AG20443 (cell line): ENCODE measurements at regions not wholly inside any gene's neighbourhood (a gene's known extent, or its start where the extent isn't known, plus 50 kb on each side); places are given as distances from the start of the nearest gene placed in this dataset.

ENCODE experiments used
- DNase-seq: peaks from one replicate; pipeline ENCODE4 v3.0.0; 2012; ENCODE audit warnings: low spot score, mixed read lengths

- no peak for DNase-seq
Observed at GRCh38 chr12:89098441-89099112, 253.7 kb downstream of the DUSP6 start.

DNA sequence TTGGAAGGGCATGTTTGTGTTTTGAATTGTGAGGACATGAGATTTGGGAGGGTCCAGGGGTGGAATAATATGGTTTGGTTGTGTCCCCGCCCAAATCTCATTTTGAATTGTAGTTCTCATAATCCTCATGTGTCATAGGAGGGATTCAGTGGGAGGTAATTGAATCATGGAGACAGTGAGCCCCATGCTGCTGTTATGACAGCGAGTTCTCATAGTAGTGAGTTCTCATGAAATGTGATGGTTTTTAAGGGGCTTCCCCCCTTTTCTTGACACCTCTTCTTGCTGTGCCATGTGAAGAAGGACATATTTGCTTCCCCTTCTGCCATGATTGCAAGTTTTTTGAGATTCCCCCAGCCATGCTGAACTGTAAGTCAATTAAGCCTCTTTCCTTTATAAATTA, 260.0 kb downstream of the DUSP6 start:
- DNase-seq = no peak

DNA sequence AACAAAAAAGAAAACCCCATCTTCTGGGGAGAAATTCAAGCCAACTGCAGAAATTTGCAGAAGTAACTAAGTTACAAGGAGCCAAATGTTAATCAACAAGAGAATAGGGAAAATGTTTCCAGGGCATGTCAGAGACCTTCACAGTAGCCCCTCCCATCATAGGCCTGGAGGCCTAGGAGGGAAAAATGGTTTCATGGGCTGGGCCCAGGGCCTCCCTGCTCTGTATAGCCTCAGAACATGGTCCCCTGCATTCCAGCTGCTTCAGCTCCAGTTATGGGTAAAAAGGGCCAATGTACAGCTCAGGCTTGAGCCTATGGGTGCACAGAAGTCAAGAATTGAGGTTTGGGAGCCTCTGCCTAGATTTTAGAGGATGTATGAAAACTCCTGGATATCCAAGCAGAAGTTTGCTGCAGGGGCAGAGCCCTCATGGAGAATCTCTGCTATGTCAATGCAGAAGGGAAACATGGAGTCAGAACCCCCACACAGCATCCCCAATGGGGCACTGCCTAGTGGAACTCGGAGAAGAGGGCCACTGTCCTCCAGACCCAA, 260.9 kb downstream of the DUSP6 start:
- DNase-seq = no peak

- DNase-seq = no peak
Observed at GRCh38 chr12:89089264-89089663, 263.0 kb downstream of the DUSP6 start.

- DNase-seq = no peak
Observed at GRCh38 chr12:89087876-89088275, 264.4 kb downstream of the DUSP6 start.

DNA sequence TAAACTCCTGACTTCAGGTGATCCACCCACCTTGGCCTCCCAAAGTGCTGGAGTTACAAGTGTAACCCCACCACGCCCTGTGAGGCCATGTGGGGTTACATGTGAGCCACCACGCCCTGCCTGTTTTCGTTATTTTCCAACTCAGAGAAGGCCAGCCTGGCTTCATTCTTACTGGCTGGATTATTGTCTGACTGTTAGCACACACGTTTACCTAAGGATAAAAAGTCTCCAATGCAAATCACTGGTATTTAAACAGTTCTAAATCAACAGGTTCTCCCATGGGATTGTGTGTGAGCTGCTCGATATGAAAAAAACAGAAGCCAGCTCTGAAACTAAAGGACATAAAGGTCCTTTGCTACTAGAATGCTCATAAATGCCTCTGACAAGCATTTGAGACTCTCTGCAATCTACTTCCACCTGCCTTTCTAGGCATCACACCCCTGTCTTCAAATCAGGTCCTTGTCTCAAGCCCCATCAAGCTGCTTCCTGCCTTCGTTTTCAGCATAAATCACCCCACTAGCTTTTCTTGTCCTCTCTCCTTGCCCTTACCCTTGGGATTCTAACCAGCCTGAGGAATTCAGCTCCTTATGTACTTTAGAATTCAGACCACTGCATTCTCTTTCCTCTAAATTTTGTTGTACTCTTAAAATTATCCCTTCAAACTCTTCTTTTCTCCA, 265.0 kb downstream of the DUSP6 start:
- no peak for DNase-seq

- no peak for DNase-seq
Observed at GRCh38 chr12:89085421-89085820, 266.9 kb downstream of the DUSP6 start.

DNA sequence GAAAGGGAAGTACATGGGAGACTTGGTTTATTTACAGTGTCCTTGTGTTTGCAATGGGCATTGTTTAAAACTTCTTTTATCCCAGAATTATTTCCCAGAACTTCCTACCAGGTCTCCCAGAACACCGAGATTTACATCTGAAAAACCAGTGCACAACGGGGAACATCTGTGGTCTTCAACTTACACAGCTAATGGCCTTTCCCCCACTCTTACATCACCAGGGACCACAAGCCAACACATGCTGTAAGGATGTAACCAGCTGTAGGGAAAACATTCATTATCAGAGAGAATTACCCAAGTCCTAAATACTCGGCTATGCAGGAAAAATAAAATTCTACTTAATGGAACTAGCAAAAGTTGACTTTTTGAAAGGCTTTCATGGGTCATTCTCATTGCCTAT, 267.6 kb downstream of the DUSP6 start:
- DNase-seq = no peak

GRCh38 chr12:89083491-89083890, 268.8 kb downstream of the DUSP6 start:
- no peak for DNase-seq

DNA sequence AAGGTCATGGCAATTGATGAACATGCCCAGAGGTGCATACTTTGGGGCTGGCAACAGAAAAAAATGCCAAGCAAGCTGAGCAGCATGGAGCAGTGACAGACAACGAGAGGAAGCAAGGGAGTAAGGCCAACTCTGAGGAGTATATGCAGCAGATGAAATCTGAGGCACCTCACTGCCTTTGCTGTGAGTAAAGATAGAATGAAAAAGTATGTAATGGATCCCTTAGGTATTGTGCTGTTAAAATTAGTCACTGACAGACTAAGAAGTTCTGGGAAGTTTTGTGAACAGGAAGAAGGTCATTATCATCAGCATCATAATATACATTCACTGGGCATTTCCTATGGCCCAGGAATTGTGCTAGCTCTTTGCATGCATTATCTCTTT, 269.9 kb downstream of the DUSP6 start:
- no peak for DNase-seq

GRCh38 chr12:89081719-89082369, 270.5 kb downstream of the DUSP6 start:
- DNase-seq = no peak

GRCh38 chr12:89080793-89081465, 271.4 kb downstream of the DUSP6 start:
- no peak for DNase-seq

DNA sequence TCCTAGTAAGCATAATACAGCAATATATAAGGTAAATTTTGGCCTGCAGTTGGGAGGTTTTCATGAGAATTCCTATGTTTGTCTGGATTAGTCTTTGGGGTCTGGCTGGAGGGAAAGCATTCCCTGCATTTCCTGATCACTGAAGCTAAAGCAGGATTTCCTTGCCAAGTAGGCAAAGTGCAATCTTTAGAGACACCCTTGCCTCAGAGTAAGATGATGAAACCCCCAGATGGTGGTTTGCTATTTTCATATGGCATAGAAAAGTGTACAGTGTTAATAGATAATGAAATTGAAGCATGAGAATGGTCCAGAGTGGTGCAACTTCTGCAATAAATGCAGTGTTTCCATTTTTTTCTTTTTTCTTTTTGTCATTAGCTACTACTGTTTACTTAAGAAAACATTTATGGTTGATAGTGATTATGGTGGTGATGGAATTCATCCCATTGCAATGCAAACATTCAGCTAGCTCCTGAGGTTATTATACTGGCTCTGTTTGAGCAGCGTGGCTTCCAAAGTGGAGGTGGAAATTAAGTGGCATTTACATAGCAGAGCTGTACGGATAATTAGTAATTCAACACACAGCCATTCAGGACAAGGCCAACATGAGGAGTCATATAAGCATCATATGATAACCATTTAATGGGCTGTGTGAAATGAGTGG, 276.3 kb downstream of the DUSP6 start:
- DNase-seq = no peak

DNA sequence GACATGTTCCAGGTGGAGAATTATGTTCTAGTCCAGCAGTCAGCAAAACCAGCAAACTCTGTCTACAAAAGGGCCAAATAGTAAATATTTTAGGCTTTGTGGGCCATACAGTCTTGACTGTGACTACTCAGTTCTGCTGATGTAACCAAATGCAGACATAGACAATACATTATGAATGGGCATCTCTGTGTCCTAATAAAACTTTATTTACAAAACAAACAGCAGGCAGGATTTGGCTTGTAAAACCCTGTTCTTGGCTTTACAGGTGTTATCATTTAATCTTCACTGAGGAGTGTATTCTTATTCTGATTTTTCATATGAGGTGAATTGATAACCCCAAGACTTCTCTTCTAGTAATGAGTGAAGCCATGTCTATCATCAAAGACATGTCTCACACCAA, 278.6 kb downstream of the DUSP6 start:
- no peak for DNase-seq

- DNase-seq = peak; percentile 51
Observed at GRCh38 chr12:89073027-89073398, 279.3 kb downstream of the DUSP6 start.

- DNase-seq = no peak
Observed at GRCh38 chr12:89072294-89073026, 279.8 kb downstream of the DUSP6 start.

GRCh38 chr12:89070603-89071002, 281.7 kb downstream of the DUSP6 start:
- DNase-seq = no peak

DNA sequence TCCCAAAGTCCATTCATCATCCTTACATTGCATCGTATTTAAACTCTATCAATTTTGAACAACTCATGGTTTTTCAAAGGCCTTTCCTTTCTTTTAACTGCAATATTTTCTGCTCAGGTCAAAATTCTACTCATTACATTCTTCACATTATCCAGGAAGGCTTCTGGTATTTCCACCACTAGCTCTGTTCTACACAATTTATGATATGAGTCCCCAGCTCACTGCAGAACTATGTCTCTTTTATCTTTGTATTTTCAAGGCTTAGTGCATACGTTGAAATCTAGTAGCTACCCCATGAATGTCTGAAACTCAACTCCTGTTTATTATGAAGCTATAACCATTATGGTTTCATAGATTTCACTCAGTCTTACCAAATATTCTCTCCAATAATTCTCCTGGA, 282.9 kb downstream of the DUSP6 start:
- no peak for DNase-seq

DNA sequence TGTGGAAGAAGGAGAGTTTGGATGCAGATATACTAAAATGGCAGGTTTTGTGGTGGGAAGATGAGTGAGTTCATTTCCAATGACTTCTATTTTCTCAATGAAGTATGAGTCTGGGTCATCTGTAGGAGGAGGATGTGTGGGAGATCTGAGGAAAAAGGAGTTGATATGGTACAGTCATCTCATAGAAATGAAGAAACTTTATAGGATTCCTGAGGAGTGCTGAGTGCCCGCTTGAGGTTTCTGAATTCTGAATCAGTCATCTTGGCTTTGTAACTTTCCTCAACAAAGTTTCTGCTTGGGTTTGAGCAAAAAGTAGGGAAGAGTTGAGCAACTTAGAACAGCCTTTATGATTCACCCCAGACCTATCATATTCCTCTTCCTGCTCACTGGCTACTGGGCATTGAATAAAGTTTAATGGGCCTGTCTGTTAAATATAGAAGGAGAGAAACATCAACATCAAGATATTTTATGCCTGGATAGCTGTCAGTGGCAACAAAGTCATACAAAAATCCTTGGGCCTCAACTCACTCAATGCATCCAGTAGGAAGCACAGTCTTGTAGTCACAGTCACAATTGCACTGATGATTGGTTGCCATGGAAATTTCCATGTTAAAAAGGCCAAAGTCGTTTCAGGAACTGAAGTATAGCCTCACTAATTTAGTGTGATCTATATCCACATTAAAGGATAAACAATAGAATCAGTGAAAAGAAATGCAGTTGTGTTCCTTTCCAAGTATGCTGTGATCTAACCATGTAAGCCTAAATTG, 284.7 kb downstream of the DUSP6 start:
- peak; percentile 67 for DNase-seq

GRCh38 chr12:89064780-89065179, 287.5 kb downstream of the DUSP6 start:
- peak; percentile 20 for DNase-seq

DNA sequence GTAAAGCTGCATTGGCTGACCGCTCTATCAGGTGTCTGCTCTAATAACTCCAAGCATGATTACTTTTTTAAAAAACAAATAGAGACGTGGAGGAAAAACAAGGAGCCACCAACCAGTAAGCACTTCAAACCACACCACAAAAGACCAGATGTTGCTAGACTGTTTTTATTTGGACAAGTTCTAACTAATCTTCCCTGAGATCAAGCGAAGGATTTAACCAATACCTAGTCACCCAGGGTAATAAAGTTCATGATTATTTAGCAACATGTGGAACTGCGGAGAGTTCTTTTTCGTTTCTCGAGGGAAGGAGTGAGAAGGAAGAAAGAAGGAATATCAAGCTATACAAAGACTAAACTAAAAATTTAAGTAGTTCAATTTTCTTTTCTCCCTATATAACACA, 288.1 kb downstream of the DUSP6 start:
- no peak for DNase-seq
